GM18517 (cell line): ENCODE measurements at regions not wholly inside any gene's neighbourhood (a gene's known extent, or its start where the extent isn't known, plus 50 kb on each side); places are given as distances from the start of the nearest gene placed in this dataset.
"Not testable (repeated sequence)": the region's sequence is repeated elsewhere in the genome, so short reads cannot be mapped to it uniquely, and the experiment has no call there.

ENCODE experiments used
- ATAC-seq: cut with Tn5 transposase; IDR thresholded peaks from one replicate; pipeline ENCODE4 v1.9.1; 2021; ENCODE audit warnings: mild to moderate bottlenecking, moderate library complexity; ENCODE audit not compliant: unreplicated experiment

DNA sequence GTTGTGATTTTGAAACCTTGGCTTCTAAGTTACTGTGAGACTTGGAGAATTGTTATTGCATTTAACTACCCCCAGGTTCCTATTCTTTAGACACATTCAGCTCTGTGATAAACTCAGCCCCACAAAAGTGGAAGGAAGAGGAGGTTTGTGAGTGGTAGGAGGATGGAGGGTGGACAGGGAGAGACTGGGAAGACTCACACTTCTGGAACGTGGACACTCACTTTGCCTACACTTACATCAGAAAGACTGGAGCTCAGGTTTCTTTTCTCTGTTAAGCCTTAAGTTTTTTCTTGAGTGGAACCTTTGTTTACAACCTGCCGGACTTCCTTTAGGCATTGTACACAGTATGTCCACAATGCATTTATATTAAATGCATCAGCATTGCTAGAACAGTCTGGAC is 99.0 kb downstream of the AREG start:
- ATAC-seq = no peak

DNA sequence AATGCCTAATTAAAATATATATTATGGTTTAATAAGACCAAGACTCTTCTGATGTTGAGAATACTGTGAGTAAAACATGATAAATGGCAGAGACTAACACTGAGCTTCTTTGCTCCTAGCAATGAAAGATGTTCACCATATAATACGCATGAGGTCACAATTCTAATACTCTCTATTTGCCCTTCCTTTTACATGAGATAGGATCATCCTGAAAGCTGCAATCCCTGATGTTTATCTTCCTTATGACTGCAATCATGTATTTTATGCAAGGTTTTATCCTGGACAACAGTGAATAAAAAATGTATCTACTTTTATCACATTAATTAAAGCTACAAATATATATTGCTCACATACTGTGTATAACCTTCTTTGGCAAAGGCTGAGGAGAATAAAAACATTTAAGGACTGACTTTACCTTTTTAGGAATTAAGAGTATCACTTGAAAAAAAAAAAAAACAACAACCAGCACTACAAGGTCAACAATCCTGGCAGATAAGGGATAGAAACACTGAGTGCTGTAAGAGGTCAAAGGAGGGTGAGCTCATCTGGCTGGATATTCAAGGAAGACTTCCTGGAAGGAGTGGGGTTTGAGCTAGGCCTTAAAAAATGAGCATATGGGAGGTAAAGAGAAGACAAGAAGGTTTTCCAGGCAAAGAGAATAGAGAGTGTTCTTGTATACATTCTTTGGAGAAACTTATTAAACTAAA is 99.9 kb downstream of the AREG start:
- ATAC-seq = no peak

DNA sequence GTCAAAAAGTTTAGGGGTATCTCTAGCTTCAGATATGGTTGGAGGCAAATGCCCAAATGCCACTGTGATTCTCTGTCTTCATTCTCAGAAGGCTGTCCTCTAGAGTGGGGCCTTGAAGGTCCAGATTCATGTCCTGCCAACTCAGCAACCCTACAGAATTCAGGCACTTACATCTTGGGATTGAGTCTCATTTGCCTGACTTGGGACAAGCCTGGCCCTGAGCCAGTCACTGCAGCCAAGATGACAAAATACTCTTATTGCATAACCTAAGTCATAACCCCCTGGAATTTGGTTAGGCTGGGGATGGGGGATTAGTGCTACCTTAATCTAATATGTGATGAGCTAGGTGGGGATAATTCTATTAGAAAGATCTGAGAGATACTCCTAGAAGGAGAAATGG is 100.5 kb downstream of the AREG start:
- no peak for ATAC-seq

DNA sequence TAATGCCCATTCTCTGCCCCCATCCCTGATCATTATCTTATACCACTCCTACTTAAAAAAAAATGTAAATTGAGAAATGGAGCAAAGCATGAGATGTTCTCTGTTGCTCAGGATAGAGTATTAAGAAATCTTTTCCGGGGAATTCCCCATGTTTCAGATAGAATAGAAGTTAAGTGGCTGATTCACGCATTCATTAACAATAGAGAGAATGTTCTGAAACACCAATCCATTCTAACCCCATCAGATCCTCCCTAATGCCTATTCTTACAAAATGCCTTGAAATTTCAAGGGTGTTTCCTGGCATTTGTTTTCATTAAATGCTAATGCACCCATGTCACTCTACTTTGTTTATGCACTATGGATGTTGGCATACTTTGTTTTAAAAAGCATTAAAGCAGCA is 101.1 kb downstream of the AREG start:
- no peak for ATAC-seq

DNA sequence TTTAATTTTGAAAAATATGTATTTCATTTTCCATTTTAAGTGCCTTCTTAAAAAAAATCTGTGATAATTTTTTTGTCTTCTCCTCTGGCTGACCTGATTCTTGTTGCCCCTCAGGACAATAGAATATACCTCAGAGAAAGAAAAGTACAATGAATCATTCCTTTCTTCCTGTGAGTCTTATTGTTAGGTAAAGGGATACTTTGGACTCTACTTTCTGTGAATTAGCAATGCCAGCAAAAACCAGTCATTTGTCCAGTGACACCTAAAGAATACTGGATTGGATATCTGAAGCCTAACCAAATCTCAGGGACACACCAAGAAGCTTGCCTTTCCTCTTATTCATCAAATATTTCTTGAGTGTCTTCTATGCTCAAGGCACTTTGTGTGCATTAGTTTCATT is 102.1 kb downstream of the AREG start:
- no peak for ATAC-seq

DNA sequence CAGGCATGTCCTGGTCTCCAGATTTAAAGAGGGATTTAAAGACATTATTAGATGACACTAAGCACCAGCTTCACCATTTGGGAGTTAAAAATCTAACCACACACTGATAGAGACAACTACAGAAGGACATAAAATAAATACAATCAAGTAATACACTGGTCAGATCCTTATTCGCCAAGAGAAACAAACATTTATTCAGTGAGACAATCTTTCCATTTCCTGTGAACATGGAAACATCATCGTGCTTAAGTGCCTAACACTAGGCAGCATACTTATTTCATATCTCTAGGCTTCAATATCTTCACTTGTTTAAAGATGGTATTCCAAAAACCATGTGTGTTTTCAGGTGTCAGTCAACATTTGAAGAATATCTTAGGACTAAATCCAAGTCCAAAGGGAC is 103.6 kb downstream of the AREG start:
- ATAC-seq = no peak

DNA sequence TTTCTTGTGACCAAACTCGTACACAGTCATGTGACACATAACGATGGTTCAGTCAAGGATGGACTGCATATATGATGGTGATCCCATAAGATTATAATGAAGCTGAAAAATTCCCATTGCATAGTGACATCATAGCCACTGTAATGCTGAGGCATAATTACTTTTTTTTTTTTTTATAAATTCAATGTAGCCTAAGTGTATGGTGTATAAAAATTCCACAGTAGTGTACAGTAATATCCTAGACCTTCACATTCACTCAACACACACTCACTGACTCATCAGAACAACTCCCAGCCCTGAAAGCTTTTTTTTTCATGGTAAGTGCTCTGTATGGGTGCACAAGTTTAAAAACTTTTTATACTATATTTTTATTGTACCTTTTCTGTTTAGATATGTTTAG is 105.0 kb downstream of the AREG start:
- ATAC-seq = no peak

DNA sequence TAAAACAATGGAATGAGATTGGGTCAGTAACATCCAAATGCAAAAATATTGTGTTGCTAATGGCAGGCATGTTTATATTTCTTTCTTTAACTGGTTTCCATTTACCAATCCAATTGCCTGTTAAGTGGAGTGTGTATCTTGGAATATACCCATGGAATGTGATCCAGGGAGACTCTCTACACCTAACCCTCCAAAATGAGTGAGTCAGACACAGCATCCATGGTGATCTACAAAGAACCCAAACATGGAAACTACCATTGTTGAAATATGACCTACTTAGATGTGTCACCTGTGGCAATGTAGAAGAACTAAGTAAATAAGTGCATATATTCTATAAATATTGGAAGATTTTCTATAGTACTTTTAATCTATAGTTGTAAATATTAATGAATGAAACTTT is 110.3 kb downstream of the AREG start:
- no peak for ATAC-seq

- no peak for ATAC-seq
Measured at GRCh38 chr4:74555843-74556242, 110.9 kb downstream of the AREG start.

DNA sequence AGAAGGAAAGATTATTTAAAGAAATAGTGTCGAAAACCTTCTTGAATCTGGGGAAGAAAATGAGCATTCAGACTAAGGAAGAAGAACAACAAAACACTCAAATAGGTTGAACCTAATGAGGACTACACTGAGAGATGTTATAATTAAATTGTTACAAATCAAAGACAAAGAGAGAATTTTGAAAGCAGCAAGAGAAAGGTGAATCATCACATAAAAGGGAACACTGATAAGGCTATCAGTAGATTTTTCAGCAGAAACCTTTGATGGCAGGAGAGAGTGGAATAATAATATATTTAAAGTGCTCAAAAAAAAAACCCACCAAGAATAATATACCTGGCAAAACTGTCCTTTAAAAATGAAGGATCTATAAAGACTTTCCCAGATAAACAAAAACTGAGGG is 114.9 kb downstream of the AREG start:
- ATAC-seq = no peak

DNA sequence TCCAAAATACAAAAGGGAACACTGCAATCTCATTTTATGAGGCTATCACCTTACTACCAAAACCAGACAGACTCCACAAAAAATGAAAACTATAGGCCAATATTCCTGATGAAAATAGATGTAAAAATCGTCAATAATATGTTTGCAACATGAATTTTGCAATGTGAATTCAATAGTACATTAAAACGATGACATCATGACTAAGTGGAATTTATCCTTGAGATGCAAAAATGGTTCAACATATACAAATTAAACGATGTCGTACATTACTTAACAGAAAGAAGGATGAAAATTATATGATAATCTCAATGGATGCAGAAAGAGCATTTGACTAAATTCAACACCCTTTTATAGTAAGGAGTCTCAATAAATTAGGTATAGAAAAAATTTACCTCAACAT is 123.0 kb downstream of the AREG start:
- no peak for ATAC-seq

GRCh38 chr4:74570095-74570494 is 125.2 kb downstream of the AREG start:
- no peak for ATAC-seq

DNA sequence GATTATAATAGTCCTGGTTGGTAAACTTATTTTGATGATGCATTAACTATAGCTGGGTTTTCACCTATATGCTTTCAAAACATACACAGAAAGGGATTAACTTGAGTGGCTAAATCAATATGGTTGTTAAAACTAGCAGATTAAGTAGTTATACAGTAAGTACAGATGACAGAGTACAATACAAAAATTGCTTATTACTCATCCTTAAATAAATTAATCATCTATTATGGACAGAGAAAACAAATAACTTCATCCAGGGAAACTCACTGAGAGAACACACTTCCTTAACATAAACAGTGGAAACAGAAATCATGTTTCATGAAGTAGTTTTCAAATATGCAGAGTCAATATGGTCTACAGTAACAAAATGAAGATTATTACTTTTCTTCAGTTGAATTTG is 133.4 kb downstream of the AREG start:
- no peak for ATAC-seq

DNA sequence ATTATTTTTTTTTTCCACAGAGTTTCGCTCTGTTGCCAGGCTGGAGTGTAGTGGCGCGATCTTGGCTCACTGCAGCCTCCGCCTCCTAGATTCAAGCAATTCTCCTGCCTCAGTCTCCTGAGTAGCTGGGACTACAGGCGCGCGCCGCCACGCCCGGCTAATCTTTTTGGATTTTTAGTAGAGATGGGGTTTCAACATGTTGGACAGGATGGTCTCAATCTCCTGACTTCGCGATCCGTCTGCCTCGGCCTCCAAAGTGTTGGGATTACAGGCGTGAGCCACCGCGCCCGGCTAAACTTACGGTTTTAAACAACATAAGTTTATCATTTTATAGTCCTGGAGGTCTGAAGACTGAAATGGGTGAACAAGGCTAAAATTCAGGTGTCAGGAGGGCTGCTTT is 133.9 kb downstream of the AREG start:
- not testable (repeated sequence) for ATAC-seq

- ATAC-seq = no peak
Measured at GRCh38 chr4:74583089-74583700, 138.3 kb downstream of the AREG start.

DNA sequence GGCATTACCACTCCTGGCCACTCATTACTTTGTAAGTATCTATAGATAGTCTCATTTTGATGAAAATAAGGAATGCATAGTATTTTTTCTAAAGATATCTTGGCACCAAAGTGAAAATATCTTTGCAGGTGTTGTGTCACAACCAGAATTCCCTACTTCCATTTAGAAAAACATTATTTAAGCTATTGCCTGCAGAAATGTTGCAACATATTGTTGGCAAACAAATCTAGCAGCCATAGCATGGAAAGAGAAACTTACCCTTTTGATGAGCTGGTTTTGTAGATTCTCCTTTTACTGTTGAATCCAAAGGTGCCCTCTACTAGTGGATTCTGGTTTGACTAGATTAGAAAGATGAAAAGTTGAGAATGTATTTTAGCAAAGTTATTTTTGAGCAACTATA is 138.8 kb downstream of the AREG start:
- no peak for ATAC-seq

- no peak for ATAC-seq
Measured at GRCh38 chr4:74588350-74588749, 143.4 kb downstream of the AREG start.

DNA sequence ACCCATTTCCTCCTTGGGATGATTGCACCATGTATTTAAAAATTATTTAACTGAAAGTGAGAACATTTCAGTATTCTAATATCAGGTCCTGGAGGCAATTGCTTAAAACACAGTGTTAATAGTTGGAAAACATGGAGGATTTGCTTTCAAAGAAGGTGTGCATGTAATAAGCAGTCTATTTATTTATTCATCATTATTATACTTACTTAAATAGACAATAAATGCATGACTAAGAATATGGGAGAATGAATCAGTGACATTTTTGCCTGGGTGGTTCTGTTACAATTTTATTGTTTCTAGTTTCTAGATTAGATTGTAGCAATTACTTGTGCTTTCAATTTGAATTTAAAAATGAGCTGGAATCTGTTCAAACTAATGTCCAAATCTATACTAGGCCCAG is 145.5 kb downstream of the AREG start:
- no peak for ATAC-seq

DNA sequence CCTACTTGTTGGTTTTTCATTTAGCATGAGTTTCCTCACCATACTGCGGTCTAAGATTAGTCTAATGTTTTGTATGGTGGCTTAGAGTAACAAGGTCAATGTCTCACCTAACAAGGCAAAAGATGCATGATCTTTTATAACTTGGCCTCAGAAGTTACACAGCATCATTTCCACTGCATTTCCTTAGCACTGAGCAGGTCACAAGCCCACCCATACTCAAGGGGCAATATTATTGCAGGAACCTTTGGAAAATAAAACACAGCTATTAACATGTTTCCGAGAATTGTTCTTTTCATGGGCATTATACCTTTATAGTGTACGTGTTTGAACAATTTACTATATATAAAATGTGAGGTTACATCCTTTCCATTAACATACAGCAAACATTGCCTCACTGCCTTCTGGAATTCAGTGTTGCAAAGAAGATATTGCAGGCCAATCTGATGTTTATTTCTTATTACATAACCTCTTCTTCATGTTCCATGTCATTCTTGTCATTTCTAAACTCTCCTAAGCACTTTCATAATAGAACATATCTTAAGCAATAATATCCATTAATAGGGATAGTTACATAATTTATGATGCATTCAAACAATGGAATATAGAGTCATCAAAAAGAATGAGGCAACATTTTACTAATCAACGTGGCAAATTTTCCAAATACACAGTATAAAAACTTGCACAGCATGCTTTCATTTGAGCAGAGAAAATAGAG is 153.8 kb downstream of the AREG start:
- no peak for ATAC-seq

GRCh38 chr4:74603186-74603585 is 158.2 kb downstream of the AREG start:
- no peak for ATAC-seq

GRCh38 chr4:74608151-74608949 is 163.4 kb downstream of the AREG start:
- ATAC-seq = no peak

GRCh38 chr4:74610491-74610890 is 165.6 kb downstream of the AREG start:
- no peak for ATAC-seq
